Stimulated activated CD4-positive, alpha-beta T cell treated with anti-CD3 and anti-CD28 coated beads, Interleukin-12 subunit alpha, Interleukin-12 subunit beta, amount 100 ng/mL, for 48 hours (primary cell): ENCODE measurements at regions not wholly inside any gene's neighbourhood (a gene's known extent, or its start where the extent isn't known, plus 50 kb on each side); places are given as distances from the start of the nearest gene placed in this dataset.

Source experiments
- DNase-seq, 3 donors: peaks; one replicate each; pipeline ENCODE4 v3.0.0-alpha.2; 2020; ENCODE audit warnings: low read depth in 2 of 3, low spot score in 1 of 3

DNA sequence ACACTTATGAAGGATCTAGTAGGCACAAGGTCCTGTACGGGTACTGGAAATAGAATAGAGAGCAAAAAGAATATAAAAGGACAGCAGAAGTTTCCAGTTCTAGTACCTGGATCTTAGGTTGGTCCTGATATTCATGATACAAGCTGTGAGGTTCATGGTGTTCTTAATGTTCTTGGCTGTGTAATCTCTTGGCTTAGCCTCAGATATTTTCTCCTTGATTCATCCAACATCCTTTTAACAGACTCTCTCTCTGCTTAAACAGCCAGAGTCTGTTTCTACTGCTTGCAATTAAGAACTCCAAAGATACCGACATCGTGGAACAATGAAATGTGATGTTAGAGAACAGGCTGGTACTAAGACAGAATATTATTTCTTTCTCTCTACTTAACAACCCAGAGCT is 49.9 kb downstream of the CNTN3 start:
- no peak for DNase-seq

DNA sequence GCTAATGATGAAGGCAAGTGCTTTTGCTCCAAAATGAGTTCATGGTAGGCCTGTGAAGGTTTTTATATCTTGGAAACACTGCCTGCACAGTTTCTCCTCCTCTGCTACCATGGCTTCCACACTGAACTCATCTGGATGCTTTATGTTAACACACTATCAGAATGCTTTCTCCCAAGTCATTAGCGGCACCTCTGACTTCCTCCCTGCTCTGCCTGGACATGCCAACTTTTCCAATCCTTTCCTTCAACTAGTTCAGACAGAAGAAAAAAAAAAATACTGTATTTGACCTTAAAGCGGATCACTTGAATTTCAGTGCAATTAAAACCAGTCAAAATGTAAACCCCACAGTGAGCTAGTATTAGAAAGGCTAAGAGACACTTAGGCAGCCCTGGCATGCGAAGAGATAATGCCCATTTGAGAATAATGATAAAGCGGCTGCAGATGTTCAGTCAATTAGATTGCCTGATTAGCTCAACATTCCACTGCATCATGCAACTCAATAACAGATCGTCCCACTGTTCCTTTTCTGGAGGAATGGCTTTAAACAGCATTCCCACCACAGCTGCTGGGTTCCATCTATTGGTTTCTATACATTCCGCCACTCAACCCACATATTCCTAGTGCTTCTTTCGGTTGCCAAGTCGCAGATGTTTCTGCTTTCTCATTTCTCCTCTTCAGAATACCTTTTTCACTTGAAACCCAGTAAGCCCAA is 51.7 kb downstream of the CNTN3 start:
- no peak for DNase-seq

DNA sequence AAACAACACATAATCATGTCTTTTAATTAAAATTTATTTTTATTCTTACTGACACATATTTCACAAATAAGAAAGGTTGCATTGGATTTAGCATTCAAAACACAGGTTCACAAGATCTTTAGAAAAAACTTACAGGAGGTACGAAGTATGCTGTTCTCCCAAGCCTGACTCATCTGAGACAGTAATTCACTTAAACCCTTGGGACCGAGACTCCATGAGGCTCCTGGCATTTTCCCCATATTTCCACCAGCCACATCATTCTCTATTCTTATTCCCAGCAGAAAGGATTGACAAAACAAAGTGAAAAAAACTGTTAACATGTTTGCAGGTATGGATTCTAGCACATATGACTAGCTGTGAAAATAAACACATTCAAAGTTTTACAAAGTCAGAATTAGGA is 52.6 kb downstream of the CNTN3 start:
- no peak for DNase-seq

DNA sequence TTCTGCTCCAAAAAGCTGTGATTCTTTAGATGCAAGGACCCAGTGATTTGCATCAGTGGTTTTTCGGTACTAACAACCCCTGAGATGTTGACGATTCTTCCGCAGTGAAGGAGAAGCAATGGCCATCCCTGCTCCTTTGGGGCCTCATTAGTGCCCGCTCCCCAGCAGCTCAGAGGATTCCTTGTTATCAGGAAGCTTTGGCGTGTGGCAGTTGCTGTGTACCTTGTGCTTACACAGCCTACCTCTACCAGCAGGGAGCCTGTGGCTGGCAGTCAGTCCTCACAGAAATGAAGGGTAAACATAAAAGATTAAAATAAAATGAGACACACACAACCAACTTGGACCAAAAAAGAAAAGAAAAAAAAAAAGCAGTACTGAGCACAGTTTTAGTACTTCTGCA is 55.2 kb downstream of the CNTN3 start:
- no peak for DNase-seq

DNA sequence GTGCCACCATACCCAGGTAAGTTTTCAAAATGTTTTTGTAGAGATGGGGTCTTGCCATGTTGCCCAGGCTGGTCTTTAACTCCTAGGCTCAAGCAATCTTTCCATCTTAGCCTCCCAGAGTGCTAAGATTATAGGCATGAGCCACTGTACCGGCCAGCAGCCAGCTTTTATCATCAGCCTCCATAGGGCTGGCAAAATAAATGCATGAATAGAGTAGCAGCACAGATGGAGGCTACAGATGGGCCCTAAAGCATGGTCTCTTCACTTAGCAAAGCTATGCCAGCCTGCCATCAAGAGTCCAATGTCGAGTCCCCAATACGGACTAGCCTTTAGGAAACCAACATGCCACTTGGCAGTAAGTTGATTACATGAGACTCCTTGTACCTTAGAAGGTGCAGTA is 63.8 kb downstream of the CNTN3 start:
- DNase-seq: no peak

DNA sequence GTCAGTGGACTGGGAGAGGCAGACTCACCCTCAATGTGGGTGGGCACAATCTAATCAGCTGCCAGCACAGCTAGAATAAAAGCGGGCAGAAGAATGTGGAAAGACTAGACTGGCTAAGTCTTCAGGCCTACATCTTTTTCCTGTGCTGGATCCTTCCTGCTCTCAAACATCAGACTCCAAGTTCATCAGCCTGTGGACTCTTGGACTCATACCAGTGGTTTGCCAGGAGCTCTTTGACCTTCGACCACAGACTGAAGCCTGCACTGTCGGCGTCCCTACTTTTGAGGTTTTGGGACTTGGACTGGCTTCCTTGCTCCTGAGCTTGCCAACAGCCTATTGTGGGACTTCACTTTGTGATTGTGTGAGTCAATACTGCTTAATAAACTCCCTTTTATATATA is 68.0 kb downstream of the CNTN3 start:
- no peak for DNase-seq

DNA sequence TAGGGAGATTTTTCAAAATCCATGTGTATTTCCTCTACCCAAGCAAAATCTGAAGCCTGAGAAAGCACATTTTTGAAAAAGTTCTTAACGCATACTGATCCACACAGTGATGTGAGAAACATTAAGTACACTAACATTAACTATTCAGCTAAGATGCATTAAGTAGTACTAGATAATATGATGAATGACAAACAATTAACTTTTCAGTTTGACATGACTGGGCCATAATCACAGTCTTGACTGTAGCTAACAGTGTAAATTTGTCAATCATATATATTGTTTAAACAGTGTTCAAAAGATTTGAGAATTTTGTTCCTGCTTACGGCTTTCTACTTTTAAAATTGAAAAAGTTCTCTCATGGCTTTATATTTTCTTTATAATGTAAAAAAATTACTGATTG is 72.0 kb downstream of the CNTN3 start:
- DNase-seq: no peak

DNA sequence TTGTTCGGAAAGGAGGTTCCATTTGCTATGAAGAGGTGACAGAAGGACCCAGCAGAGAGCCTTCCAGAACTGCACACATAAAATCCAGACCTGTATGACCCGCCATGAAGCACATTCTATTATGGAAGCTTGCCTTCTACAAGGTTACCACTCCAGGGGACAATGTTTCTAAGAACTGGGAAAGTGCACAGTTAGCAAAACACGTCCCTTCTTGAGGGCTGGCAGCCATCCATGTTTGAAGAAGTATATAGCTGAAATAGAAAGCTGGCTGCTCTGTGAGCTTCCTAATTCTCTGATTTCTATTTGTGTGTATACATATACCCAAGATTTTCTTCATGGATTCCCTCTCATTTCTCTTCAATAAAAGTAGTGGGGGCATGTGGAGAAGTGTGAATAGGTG is 74.6 kb downstream of the CNTN3 start:
- DNase-seq: no peak

DNA sequence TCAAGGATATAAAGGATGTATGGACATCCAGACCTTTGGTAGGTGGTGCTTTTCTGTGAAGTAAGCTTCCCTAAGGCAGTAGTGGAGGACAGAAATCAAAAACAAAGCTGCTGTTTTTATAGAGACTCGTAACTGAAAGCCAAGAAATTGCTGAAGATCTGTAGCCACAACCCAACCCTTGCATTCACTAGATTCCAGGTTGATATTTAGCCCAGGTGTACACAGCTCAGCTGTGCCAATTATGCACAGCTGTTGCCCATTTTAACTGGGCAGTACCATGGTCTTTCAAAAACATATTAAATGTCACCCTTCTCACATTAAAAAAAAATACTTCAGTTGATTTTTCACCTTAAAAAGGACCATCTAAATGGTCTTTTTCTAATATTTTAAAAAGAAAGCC is 75.8 kb downstream of the CNTN3 start:
- DNase-seq: no peak

DNA sequence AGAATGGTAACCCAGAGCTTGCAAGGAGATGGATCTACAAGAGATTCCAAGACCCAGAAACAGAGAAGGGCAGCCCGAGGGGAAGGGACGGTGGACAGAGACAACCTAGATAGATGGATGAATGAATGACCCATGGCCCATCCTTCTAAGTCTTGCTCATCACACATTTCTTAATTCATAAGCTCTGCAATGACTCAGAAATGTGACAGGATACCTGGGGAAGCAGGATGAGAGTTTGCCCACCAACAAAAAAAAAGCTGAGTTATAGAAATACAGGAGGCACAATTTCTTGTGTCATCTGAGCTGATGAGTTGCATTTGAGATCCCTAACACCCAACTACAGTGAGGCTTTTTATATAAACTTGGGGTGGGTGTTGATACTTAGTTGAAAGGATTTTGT is 76.6 kb downstream of the CNTN3 start:
- no peak for DNase-seq

DNA sequence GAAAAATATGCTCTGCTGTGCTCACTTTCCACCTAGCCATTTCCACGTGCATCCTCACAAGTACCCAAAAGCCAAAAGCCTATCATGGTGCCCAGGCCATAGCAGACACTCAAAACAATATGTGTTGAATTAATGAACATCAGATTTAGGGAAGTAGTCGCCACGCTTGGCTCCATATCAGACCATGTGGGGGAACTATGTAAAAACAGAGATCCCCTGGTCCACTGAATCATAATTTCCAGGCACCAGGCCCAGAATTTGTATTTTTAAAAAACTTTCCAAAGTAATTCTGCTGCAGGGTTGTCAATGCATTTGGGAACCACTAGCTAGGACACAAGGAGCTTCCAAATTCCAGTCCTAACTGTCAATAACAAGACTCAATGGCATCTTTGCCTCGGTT is 77.3 kb downstream of the CNTN3 start:
- no peak for DNase-seq

DNA sequence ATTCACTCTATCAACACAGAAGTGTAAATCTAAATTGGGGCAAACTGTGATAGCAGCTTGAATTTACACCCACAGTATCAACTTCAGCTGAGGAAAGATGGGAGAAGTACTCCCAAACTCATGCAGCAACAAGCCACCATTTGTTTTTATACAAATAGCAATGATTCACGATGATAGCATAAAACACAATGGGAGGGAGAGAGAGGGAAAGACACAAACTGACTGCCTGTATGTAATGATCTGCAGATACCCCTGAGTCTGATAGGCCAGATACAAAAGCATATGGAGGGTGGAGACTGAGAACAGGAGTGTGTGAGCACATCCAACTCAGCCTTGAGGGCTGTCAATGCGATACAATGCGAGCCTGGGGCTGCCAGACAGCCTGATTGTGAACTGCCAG is 79.2 kb downstream of the CNTN3 start:
- DNase-seq: no peak

DNA sequence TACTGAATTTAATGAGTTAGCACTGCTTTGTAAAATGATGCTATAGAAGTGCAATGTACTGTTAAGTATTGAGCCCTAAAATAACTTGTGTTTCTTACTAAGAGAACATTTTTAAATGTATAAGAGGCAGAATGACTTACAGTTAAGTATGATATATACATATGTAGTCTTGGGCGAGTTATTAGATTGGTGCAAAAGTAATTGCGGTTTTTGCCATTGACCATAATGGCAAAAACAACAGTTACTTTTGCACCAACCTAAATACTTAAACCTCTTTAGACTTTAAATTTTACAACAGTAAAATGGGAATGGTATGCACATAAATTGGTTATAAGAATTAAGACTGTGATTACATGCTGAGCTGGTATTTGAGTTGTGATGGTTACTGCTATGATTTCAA is 79.8 kb downstream of the CNTN3 start:
- DNase-seq: no peak

DNA sequence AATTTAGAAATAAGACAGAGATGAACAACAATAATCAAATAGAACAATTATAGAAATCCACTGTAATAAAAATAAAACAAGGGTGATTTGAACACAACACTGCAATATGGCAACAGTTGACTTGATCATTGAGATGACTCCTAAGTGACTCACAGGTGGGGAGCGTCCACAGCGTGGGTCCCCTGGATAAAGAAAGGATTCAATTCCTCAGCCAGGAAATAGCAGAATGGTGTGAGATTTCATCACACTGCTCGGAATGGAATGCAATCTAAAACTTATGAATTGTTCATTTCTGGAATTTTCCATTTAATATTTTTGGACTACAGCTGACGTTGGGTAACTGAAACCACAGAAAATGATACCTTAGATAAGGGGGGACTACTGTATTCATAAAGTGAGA is 82.0 kb downstream of the CNTN3 start:
- no peak for DNase-seq

DNA sequence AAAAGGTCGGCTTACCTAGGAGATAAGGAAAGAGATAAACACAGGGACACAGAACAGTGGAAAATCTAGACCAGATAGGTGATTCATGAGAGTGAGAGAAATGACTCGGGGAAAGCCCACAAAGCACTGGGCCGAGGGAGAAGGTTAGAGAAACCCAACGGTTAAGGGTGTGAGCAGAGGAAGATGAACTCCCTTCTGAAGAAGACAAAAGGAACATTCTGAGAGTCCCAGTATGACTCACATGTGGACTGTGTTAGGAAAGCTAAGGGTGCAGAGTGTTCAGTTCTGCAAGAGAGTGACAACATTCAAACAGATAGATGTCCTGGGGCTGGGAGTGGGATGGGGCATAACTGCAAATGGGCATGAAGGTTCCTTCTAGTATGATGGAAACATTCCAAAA is 83.0 kb downstream of the CNTN3 start:
- DNase-seq: no peak

DNA sequence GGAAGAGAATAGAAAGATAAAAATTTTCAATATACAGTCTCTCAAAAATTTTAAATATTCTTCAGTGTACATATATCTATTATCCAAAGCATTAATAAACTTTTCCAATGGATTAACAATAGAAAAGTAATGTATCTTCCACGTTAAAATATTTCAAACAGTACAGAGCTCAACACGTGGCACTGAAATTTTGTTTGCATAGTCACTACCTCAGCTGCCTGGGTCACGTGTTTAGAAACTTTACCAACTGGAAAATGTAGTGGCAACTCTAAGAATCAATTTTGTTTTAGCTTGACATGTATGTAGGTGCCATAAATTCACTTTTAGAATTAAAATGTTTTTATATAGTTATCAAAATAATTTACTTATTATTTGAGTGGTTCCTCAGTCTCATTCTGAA is 85.3 kb downstream of the CNTN3 start:
- no peak for DNase-seq

DNA sequence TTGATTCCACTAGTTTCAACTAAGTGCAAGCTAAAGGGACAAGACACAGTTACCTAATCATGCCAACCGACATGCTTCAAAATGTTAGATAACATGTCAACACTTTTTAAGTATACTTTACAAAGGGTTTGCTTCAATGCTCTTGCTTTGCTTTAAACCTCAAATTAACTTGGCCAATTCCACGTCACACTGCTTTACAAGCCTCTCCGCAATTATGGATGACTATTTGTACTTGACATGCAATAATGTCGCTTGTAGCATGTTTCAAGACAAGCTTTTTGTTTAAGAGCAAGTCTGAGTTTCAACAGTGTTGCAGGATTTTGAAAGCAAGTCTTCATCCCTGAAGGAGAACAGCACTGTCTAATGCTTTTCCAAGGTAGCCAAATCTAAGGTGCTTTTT is 86.9 kb downstream of the CNTN3 start:
- DNase-seq: no peak

DNA sequence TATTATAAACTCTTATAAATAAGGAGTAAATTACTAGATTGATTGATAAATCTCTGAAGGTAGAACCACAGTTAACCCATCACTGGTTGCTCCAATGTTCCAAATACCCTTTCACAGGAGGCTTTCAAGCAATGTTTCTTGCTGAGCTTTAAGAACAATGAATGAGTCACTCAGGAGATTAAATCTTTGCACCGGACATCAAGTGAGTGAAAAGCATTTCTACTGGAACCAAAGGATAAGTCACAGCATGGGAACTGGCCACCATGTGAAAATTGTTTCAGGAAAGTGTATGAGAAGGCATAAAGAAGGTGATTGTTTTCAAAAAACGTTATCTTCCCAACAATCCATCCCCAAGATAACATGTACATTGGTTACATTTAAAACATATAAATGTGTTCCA is 90.6 kb downstream of the CNTN3 start:
- no peak for DNase-seq

DNA sequence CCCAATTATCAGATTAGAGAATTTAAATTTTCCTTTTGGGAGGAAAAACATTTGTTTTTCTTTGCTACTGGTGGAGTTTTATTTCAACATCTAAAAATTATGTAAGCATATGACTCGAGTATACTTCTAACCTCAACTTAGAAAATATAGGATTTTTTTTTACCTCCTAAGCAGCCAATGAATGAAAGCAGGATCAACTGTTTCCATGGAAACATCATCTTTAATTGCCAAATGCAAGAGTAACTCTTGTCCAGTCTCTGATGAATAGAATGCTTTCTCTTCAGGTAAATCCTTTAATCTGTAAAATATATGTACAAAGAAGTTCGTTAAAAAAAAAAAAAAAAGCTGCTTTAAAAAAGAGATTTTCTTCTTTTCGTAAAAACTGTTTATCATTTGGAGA is 93.6 kb downstream of the CNTN3 start:
- no peak for DNase-seq

DNA sequence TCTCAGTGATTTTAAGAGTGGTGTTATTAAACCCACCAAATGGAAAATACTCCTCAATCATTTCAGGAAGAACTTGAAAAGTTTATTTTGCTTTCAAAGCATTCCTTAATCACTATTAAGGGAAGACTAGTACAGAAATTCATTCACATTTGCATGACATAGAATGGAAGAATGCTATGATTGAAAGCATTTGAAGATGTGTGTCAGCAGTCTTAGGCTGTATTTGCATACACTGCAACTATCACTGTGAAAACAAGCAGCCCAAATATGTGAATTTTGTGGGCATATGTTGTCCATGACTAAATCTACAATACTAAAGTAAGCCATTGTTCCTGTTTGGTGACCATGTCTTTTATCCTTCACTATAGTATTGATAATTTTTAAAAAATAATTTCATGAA is 95.8 kb downstream of the CNTN3 start:
- DNase-seq: no peak

DNA sequence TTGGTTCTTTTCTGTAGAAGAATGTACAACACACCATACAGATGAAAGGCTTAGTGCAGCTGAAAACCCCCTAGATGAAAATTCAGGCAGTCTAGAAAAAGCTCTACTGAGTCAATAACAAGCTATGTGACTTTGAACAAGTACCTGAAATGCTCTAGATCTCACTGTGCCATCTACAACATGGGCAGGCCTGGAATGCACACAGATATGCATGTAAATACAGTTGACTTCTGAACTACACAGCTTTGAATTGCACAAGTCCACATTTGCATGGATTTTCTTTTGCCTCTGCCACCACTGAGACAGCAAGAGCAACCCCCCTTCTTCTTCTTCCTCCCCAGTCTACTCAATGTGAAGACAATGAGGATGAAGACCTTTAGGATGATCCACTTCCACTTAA is 98.4 kb downstream of the CNTN3 start:
- DNase-seq: no peak

DNA sequence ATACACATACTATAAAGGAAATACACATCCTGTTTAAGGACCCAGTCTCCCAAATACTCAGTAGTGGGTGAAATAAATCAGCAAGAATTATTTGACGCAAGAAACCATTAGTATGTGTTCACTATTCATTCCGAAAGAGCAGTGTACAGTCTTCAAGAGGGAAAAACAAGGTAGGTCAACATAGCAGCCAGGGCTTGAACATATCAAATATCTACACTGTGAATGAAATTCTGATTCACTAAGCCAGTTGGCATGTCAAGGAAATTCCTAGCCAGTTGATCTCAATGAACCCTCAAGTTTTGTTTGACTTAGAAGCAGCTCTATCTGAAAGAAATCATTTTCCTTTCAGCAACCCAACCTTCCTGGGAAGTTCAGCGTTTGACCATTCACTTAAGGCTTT is 99.0 kb downstream of the CNTN3 start:
- no peak for DNase-seq

DNA sequence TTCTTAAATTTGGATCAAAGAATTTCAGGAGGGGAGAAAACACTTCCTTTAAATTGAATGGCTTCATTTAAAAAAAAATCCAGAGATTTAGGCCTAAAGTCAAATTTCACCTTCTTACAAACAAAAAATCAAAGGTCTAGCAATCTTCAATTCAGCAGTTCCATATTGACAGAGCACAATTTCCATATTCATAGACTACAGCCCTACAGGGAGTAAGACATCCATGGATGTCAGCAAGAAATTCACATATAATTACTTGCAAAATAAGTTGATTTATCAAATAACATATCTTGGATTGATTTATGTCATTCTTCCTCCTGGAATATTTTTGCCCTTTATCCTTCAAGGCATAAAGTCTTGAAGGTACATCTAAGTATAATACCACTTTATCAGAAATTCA is 103.4 kb downstream of the CNTN3 start:
- no peak for DNase-seq

DNA sequence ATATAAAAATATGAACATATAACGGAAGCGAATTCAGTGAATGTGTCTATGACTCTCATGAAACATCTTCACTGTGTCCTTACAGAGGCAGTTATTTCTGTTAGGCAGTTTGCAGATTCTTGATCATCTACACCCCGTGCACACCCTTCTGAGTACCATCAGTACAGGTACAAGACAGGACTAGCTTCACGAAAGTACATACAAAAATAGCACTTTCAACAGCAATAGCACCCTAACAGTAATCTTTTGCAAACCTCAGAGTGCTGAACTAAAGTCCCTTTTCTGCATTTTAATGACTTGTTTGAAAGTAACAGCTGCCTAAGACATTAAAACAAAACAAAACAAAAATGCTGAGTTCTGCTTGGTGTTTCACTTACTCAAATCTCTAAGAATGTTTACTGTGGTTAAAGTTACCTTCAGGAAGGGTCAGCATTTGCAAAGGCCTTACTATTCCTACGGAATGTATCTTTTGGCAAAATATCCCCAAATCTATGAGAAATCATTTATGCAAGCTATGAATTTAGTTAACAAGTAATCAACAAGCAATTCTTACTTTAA is 104.1 kb downstream of the CNTN3 start:
- no peak for DNase-seq
